ENCODE measurements at regions not wholly inside any gene's neighbourhood (a gene's known extent, or its start where the extent isn't known, plus 50 kb on each side); places are given as distances from the start of the nearest gene placed in this dataset.
"Not testable (repeated sequence)": the region's sequence is repeated elsewhere in the genome, so short reads cannot be mapped to it uniquely, and the experiment has no call there.

GRCh38 chr16:21359513-21359912, 81.4 kb upstream of the CRYM start:
- WGBS, 2 donors, result 80 to 86% methylated on average over 12 of the region's 12 CpGs
- not testable (repeated sequence) for H3K27me3 ChIP-seq (ENCODE audit: control insufficient read depth in 3 of 3, insufficient read depth in 3 of 3, low read length in 2 of 3); H3K9me3 ChIP-seq (ENCODE audit: control insufficient read depth in 4 of 4, insufficient read depth in 3 of 4, low read length in 3 of 4); H3K4me1 ChIP-seq (ENCODE audit: control insufficient read depth in 5 of 5, insufficient read depth in 5 of 5, low read length in 5 of 5); ATAC-seq (ENCODE audit: insufficient read depth, low FRiP score); H3K27ac ChIP-seq (ENCODE audit: low read depth in 1 of 2, low read length in 1 of 2); H3K36me3 ChIP-seq (ENCODE audit: control insufficient read depth in 4 of 4, insufficient read depth in 4 of 4, low read length in 4 of 4); DNase-seq; H3K9ac ChIP-seq (ENCODE audit: insufficient read depth in 1 of 2, low read length in 2 of 2); H3K4me3 ChIP-seq

GRCh38 chr16:21358261-21358795, 80.2 kb upstream of the CRYM start:
- WGBS, 2 donors, result 77% methylated on average over 18 of the region's 18 CpGs
- H3K4me1 ChIP-seq (ENCODE audit: control insufficient read depth in 5 of 5, insufficient read depth in 5 of 5, low read length in 5 of 5); ATAC-seq (ENCODE audit: insufficient read depth, low FRiP score); DNase-seq; H3K9ac ChIP-seq (ENCODE audit: insufficient read depth in 1 of 2, low read length in 2 of 2); H3K9me3 ChIP-seq (ENCODE audit: control insufficient read depth in 4 of 4, insufficient read depth in 3 of 4, low read length in 3 of 4); H3K4me3 ChIP-seq; H3K27me3 ChIP-seq (ENCODE audit: control insufficient read depth in 3 of 3, insufficient read depth in 3 of 3, low read length in 2 of 3); H3K36me3 ChIP-seq (ENCODE audit: control insufficient read depth in 4 of 4, insufficient read depth in 4 of 4, low read length in 4 of 4); H3K27ac ChIP-seq (ENCODE audit: low read depth in 1 of 2, low read length in 1 of 2): not testable (repeated sequence)

- H3K9ac ChIP-seq (ENCODE audit: insufficient read depth in 1 of 2, low read length in 2 of 2); H3K9me3 ChIP-seq (ENCODE audit: control insufficient read depth in 4 of 4, insufficient read depth in 3 of 4, low read length in 3 of 4); H3K4me3 ChIP-seq; H3K36me3 ChIP-seq (ENCODE audit: control insufficient read depth in 4 of 4, insufficient read depth in 4 of 4, low read length in 4 of 4); H3K4me1 ChIP-seq (ENCODE audit: control insufficient read depth in 5 of 5, insufficient read depth in 5 of 5, low read length in 5 of 5); ATAC-seq (ENCODE audit: insufficient read depth, low FRiP score); DNase-seq; H3K27me3 ChIP-seq (ENCODE audit: control insufficient read depth in 3 of 3, insufficient read depth in 3 of 3, low read length in 2 of 3); H3K27ac ChIP-seq (ENCODE audit: low read depth in 1 of 2, low read length in 1 of 2): not testable (repeated sequence)
- WGBS, 2 donors, result 62 to 72% methylated on average over 8 to 10 of the region's 10 CpGs
Measured at GRCh38 chr16:21356308-21356707, 78.2 kb upstream of the CRYM start.

DNA sequence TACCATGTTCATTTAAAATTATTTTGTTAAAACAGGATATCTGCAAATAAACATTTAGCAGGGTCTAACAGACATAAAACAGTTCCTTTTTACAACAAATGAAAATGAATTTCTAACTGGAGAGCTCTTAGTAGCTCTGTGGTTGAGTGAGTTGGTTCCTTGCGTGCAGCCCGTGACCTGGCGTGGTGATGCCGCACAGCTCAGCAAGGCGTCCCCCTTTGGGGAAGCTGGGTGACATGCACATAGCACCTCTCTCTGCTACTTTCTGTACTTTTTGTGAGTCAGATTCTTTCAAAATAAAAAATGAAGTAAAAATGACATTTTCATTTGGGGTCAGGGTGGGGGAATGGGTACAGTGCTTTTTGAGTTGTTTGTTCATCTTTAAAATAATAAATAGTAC, 73.3 kb upstream of the CRYM start:
- WGBS, 2 donors, result 76 to 93% methylated on average over 4 to 5 of the region's 5 CpGs
- not testable (repeated sequence) for H3K27ac ChIP-seq (ENCODE audit: low read depth in 1 of 2, low read length in 1 of 2); ATAC-seq (ENCODE audit: insufficient read depth, low FRiP score); H3K4me3 ChIP-seq; DNase-seq; H3K9ac ChIP-seq (ENCODE audit: insufficient read depth in 1 of 2, low read length in 2 of 2); H3K27me3 ChIP-seq (ENCODE audit: control insufficient read depth in 3 of 3, insufficient read depth in 3 of 3, low read length in 2 of 3); H3K4me1 ChIP-seq (ENCODE audit: control insufficient read depth in 5 of 5, insufficient read depth in 5 of 5, low read length in 5 of 5); H3K9me3 ChIP-seq (ENCODE audit: control insufficient read depth in 4 of 4, insufficient read depth in 3 of 4, low read length in 3 of 4); H3K36me3 ChIP-seq (ENCODE audit: control insufficient read depth in 4 of 4, insufficient read depth in 4 of 4, low read length in 4 of 4)

DNA sequence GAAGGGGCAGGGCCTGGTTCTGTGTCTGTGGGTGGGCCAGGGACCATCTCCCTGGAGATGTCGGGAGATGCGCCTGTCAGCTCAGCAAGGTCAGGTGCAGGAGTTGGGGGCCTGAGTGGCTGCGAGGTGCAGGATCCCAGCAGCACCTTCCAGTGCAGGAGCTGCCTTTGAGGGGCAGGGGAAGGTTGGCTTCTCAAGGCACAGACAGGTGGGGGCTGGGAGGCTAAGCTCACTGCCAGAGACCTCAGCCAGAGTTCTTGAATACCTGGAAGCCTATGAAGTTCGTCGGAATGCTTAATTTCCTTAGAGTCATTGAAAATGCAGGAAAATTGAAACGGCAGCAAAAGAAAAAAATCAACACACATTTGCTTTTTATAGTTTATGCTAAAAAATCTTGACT, 72.8 kb upstream of the CRYM start:
- not testable (repeated sequence) for H3K27ac ChIP-seq (ENCODE audit: low read depth in 1 of 2, low read length in 1 of 2); H3K4me3 ChIP-seq; DNase-seq; H3K27me3 ChIP-seq (ENCODE audit: control insufficient read depth in 3 of 3, insufficient read depth in 3 of 3, low read length in 2 of 3); H3K9me3 ChIP-seq (ENCODE audit: control insufficient read depth in 4 of 4, insufficient read depth in 3 of 4, low read length in 3 of 4); H3K4me1 ChIP-seq (ENCODE audit: control insufficient read depth in 5 of 5, insufficient read depth in 5 of 5, low read length in 5 of 5); H3K36me3 ChIP-seq (ENCODE audit: control insufficient read depth in 4 of 4, insufficient read depth in 4 of 4, low read length in 4 of 4); ATAC-seq (ENCODE audit: insufficient read depth, low FRiP score); H3K9ac ChIP-seq (ENCODE audit: insufficient read depth in 1 of 2, low read length in 2 of 2)
- 84 to 90% methylated on average over 6 of the region's 6 CpGs for WGBS, 2 donors

DNA sequence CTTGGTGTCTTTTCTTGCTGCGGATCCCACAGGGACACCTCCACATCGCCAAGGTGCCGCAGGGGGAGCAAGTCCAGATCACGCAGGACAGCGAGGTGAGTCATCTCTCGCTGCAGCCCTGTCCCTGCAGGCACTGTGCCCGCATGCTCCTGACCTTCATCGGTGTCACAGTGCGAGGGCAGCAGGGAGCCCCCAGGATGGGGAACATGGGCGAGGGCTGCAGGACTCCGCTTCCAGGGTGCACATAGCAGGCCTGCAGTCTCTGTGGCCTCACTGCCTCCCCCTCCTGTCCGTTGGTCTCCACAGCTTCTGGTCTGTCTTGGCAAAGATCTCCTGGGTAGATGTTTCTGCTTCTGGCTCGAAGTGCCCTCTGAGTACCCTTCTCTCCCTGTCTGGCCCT, 71.2 kb upstream of the CRYM start:
- H3K27ac ChIP-seq (ENCODE audit: low read depth in 1 of 2, low read length in 1 of 2); H3K4me1 ChIP-seq (ENCODE audit: control insufficient read depth in 5 of 5, insufficient read depth in 5 of 5, low read length in 5 of 5); DNase-seq; H3K27me3 ChIP-seq (ENCODE audit: control insufficient read depth in 3 of 3, insufficient read depth in 3 of 3, low read length in 2 of 3); H3K9me3 ChIP-seq (ENCODE audit: control insufficient read depth in 4 of 4, insufficient read depth in 3 of 4, low read length in 3 of 4); H3K9ac ChIP-seq (ENCODE audit: insufficient read depth in 1 of 2, low read length in 2 of 2); H3K4me3 ChIP-seq; ATAC-seq (ENCODE audit: insufficient read depth, low FRiP score); H3K36me3 ChIP-seq (ENCODE audit: control insufficient read depth in 4 of 4, insufficient read depth in 4 of 4, low read length in 4 of 4): not testable (repeated sequence)
- WGBS, 2 donors, result 86 to 93% methylated on average over 12 to 13 of the region's 13 CpGs

DNA sequence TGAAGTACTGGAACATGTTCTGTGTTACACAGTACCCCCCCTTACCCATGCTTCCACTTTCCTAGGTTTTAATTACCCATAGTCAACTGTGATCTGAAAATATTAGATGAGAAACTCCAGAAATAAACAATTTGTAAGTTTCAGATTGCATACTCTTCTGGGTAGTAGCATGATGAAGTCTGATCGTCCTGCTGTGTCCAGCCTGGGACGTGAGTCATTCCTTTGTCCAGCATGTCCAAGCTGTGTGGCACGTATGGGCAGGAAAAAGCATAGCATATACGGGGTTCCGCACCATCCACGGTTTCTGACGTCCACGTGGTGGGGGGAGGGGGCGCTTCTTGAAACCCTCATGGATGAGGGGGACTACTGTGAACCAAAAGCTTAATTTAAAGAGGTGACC, 70.7 kb upstream of the CRYM start:
- H3K4me1 ChIP-seq (ENCODE audit: control insufficient read depth in 5 of 5, insufficient read depth in 5 of 5, low read length in 5 of 5); DNase-seq; H3K36me3 ChIP-seq (ENCODE audit: control insufficient read depth in 4 of 4, insufficient read depth in 4 of 4, low read length in 4 of 4); H3K9me3 ChIP-seq (ENCODE audit: control insufficient read depth in 4 of 4, insufficient read depth in 3 of 4, low read length in 3 of 4); H3K9ac ChIP-seq (ENCODE audit: insufficient read depth in 1 of 2, low read length in 2 of 2); H3K27ac ChIP-seq (ENCODE audit: low read depth in 1 of 2, low read length in 1 of 2); H3K27me3 ChIP-seq (ENCODE audit: control insufficient read depth in 3 of 3, insufficient read depth in 3 of 3, low read length in 2 of 3); ATAC-seq (ENCODE audit: insufficient read depth, low FRiP score); H3K4me3 ChIP-seq: not testable (repeated sequence)
- WGBS, 2 donors, result 72 to 76% methylated on average over 9 of the region's 9 CpGs

GRCh38 chr16:21347538-21347937, 69.4 kb upstream of the CRYM start:
- not testable (repeated sequence) for H3K4me1 ChIP-seq (ENCODE audit: control insufficient read depth in 5 of 5, insufficient read depth in 5 of 5, low read length in 5 of 5); H3K9ac ChIP-seq (ENCODE audit: insufficient read depth in 1 of 2, low read length in 2 of 2); H3K27me3 ChIP-seq (ENCODE audit: control insufficient read depth in 3 of 3, insufficient read depth in 3 of 3, low read length in 2 of 3); DNase-seq; ATAC-seq (ENCODE audit: insufficient read depth, low FRiP score); H3K27ac ChIP-seq (ENCODE audit: low read depth in 1 of 2, low read length in 1 of 2); H3K9me3 ChIP-seq (ENCODE audit: control insufficient read depth in 4 of 4, insufficient read depth in 3 of 4, low read length in 3 of 4); H3K4me3 ChIP-seq; H3K36me3 ChIP-seq (ENCODE audit: control insufficient read depth in 4 of 4, insufficient read depth in 4 of 4, low read length in 4 of 4)
- WGBS, 2 donors, result 87 to 91% methylated on average over 6 to 8 of the region's 11 CpGs
